ENCODE measurements at regions not wholly inside any gene's neighbourhood (a gene's known extent, or its start where the extent isn't known, plus 50 kb on each side); places are given as distances from the start of the nearest gene placed in this dataset.

DNA sequence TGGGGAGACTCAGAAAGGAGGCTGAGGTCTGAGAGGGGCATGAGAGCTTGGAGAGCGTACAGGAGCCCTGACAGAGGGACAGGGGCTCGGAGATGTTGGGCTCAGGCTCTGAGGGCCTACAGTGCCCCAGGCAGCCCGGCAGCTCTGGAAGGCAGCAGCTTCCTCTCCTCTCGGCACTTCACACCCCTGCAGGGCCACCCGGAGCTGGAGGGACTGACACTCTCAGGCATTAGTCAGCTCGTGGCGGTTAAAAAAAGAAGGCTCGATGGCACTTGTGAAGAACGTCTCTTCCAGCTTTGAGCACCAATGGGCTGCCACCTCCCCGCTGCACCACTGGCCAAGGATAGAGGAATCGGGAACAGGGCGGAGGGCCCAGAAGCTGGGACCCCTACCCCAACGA is 62.6 kb upstream of the SIRPA start:
- no peak overlapping the region for H3K27ac Mint-ChIP-seq
- no peak overlapping the region for H3K4me3 Mint-ChIP-seq
- ATAC-seq = no peak
- no peaks in the 10 kb centered on the region for H3K36me3 Mint-ChIP-seq (ENCODE audit: low read depth)
- no peaks in the 10 kb centered on the region for H3K9me3 Mint-ChIP-seq (ENCODE audit: insufficient read depth)
- H3K4me1 Mint-ChIP-seq (ENCODE audit: low read depth) = no peaks in the 10 kb centered on the region
- ChIA-PET CTCF (no interaction called here), POLR2A (no interaction called here)
- no peak for DNase-seq
- H3K27me3 Mint-ChIP-seq (ENCODE audit: low read depth) = peaks cover 2% of the 10 kb centered on the region

DNA sequence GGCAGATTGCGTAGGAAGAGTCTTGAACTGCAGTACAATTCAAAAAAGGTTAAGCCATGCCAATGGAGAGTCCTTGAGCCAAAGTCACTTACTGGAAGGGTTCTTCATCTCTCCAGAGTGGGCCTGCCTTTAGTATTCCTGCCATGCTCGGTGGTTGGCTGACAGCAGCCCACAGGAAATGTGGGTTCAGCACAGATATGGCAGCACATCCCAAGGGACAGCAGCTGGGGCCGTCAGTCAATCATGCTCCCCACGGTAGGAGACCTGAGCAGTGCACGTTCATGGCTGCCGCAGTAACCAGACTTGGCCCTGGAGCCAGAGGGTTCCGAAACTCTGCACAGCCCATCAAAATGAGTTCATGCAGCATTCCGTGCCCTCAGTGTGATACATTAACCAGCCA is 63.6 kb upstream of the SIRPA start:
- ChIA-PET POLR2A (no interaction called here), CTCF (no interaction called here)
- H3K4me3 Mint-ChIP-seq = no peak overlapping the region
- H3K27ac Mint-ChIP-seq = no peak overlapping the region
- no peaks in the 10 kb centered on the region for H3K9me3 Mint-ChIP-seq (ENCODE audit: insufficient read depth)
- no peaks in the 10 kb centered on the region for H3K36me3 Mint-ChIP-seq (ENCODE audit: low read depth)
- DNase-seq (no peak), ATAC-seq (no peak)
- no peaks in the 10 kb centered on the region for H3K4me1 Mint-ChIP-seq (ENCODE audit: low read depth)
- H3K27me3 Mint-ChIP-seq (ENCODE audit: low read depth) = peaks cover 2% of the 10 kb centered on the region

DNA sequence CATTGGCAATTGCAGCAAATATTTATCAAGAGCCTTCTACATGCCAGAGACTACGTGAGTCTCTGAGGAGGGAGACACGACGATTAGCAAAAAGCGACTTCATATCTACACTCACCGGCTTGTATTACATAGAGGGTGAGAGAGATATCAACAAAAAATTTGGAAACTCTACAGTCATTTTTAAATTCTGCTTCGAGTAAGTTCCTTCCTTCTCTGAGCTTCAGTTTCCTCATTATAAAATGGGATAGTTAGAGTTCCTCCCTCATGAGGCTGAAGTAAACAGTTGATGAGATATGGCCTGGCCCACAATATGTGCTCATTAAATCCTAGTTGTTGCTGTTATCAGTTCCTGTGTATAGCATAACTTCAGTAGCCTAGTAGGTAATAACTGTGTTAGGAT is 64.1 kb upstream of the SIRPA start:
- Mint-ChIP-seq H3K36me3 (ENCODE audit: low read depth) (no peaks in the 10 kb centered on the region), H3K4me1 (ENCODE audit: low read depth) (no peaks in the 10 kb centered on the region), H3K27ac (no peak overlapping the region), H3K9me3 (ENCODE audit: insufficient read depth) (no peaks in the 10 kb centered on the region), H3K27me3 (ENCODE audit: low read depth) (peaks cover 2% of the 10 kb centered on the region), H3K4me3 (no peak overlapping the region)
- POLR2A ChIA-PET = no interaction called here
- DNase-seq = no peak
- no peak for ATAC-seq
- CTCF ChIA-PET = no interaction called here

GRCh38 chr20:1830240-1830639 is 65.0 kb upstream of the SIRPA start:
- peaks cover 2% of the 10 kb centered on the region for H3K27me3 Mint-ChIP-seq (ENCODE audit: low read depth)
- no peak for ATAC-seq
- H3K36me3 Mint-ChIP-seq (ENCODE audit: low read depth) = no peaks in the 10 kb centered on the region
- no peaks in the 10 kb centered on the region for H3K4me1 Mint-ChIP-seq (ENCODE audit: low read depth)
- ChIA-PET CTCF (no interaction called here), POLR2A (no interaction called here)
- no peak overlapping the region for H3K4me3 Mint-ChIP-seq
- no peak overlapping the region for H3K27ac Mint-ChIP-seq
- H3K9me3 Mint-ChIP-seq (ENCODE audit: insufficient read depth) = no peaks in the 10 kb centered on the region
- DNase-seq = no peak

DNA sequence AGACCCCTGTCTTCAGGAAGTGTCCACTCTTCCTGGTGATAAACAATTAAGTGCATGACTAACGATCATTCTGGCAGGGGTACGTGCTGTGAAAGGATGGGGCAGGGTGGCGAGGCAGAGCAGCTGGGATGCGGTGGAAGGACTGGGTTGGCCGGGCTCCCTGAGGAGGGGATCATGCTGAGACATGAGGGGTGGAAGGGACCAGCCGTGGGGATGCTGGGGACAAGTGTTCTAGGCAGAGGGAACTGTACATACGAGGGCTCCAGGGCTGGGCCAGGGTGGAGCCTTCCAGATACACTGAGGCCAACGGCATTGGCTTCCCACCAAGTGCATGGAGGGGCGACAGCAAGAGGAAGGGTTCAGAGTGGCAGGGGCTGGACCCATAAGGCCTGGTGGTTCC is 65.7 kb upstream of the SIRPA start:
- DNase-seq = no peak
- Mint-ChIP-seq H3K9me3 (ENCODE audit: insufficient read depth) (no peaks in the 10 kb centered on the region), H3K27me3 (ENCODE audit: low read depth) (peaks cover 2% of the 10 kb centered on the region), H3K36me3 (ENCODE audit: low read depth) (no peaks in the 10 kb centered on the region), H3K4me3 (no peak overlapping the region), H3K4me1 (ENCODE audit: low read depth) (no peaks in the 10 kb centered on the region), H3K27ac (no peak overlapping the region)
- ChIA-PET CTCF (no interaction called here), POLR2A (no interaction called here)
- no peak for ATAC-seq

GRCh38 chr20:1828786-1829131 is 66.4 kb upstream of the SIRPA start:
- ChIA-PET POLR2A (no interaction called here), CTCF (no interaction called here)
- H3K9me3 Mint-ChIP-seq (ENCODE audit: insufficient read depth) = no peaks in the 10 kb centered on the region
- peaks cover 2% of the 10 kb centered on the region for H3K27me3 Mint-ChIP-seq (ENCODE audit: low read depth)
- no peaks in the 10 kb centered on the region for H3K4me1 Mint-ChIP-seq (ENCODE audit: low read depth)
- no peaks in the 10 kb centered on the region for H3K36me3 Mint-ChIP-seq (ENCODE audit: low read depth)
- no peak for DNase-seq
- H3K4me3 Mint-ChIP-seq = no peak overlapping the region
- no peak overlapping the region for H3K27ac Mint-ChIP-seq
- ATAC-seq = no peak

GRCh38 chr20:1827974-1828785 is 67.0 kb upstream of the SIRPA start:
- CTCF ChIA-PET = no interaction called here
- ATAC-seq = no peak
- H3K4me3 Mint-ChIP-seq = no peak overlapping the region

DNA sequence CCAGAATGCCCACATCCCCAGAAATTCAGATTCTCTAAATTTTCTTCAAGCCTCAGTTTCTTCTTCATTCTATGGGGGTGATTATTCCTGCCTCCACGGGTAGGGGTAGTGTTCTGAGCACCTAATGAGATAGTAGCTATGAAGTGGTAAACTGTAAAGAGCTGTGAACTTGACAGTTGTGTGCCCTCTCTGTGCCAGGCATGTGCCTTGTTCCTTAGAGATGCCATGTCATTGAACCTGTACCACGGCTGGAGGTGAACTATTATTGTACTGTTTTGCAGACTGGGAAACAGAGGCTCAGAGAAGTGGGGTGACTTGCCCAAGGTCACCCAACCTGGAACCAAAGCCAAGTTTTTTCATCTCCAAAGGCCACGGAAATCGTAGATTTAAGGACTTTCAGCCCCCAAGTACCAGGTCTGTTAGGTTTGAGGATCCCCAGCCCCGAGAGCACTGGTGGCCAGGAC is 67.7 kb upstream of the SIRPA start:
- no peak overlapping the region for H3K27ac Mint-ChIP-seq
- H3K4me1 Mint-ChIP-seq (ENCODE audit: low read depth) = no peaks in the 10 kb centered on the region
- H3K27me3 Mint-ChIP-seq (ENCODE audit: low read depth) = peaks cover 2% of the 10 kb centered on the region
- H3K9me3 Mint-ChIP-seq (ENCODE audit: insufficient read depth) = peaks cover 8% of the 10 kb centered on the region
- no peak for DNase-seq
- ATAC-seq = no peak
- H3K4me3 Mint-ChIP-seq = no peak overlapping the region
- POLR2A ChIA-PET = no interaction called here
- no peaks in the 10 kb centered on the region for H3K36me3 Mint-ChIP-seq (ENCODE audit: low read depth)
- CTCF ChIA-PET = no interaction called here

More at GRCh38 chr20:1827974-1828785, 67.0 kb upstream of the SIRPA start:
- no peaks in the 10 kb centered on the region for H3K4me1 Mint-ChIP-seq (ENCODE audit: low read depth)
- no peaks in the 10 kb centered on the region for H3K36me3 Mint-ChIP-seq (ENCODE audit: low read depth)
- DNase-seq = no peak
- H3K27ac Mint-ChIP-seq = no peak overlapping the region
- peaks cover 1% of the 10 kb centered on the region for H3K9me3 Mint-ChIP-seq (ENCODE audit: insufficient read depth)
- peaks cover 2% of the 10 kb centered on the region for H3K27me3 Mint-ChIP-seq (ENCODE audit: low read depth)
- POLR2A ChIA-PET = no interaction called here

DNA sequence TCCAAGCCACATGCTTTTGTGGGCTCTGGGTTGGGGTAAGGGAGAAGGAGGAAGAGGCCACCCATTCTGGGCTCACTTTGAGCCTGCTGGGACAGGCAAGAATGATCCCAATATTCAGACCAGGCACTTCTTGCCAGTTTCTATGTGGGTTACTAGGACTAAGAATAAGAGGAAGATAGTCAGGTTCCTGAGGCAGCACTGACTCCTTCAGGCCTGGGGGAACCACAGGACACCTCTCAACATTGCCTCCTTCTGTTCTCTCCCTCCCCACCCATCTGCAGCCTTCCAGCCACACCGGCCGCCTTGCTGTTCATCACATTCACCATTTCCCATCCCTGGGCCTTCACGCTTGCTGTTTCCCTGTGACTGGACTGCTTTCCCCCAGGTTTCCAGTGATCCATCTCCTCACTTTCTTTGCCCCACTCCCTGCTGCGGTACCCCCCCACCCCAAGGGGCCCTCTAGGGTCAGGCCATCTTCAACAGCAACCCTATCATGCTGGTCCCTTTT is 69.2 kb upstream of the SIRPA start:
- ATAC-seq = no peak
- no peaks in the 10 kb centered on the region for H3K36me3 Mint-ChIP-seq (ENCODE audit: low read depth)

DNA sequence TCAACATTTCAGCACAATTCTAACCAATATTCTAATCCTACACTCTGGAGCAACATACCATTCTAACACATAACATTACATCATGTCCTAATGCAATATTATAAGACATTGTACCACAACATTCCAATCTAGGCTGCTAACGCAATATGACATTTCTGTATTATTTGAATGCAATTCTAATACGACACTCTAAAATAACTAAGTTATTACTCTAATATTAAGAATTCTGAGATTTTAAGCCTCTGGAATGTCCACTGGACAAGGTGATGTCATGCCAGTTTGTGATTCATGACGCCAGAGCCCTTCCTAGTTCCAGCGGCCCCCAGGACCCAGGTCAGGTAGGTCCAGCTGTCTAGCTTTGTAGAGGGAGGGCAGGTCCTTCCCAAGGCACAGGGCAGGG is 69.7 kb upstream of the SIRPA start:
- DNase-seq = no peak
- H3K36me3 Mint-ChIP-seq (ENCODE audit: low read depth) = no peaks in the 10 kb centered on the region
- POLR2A ChIA-PET = no interaction called here
- no peak overlapping the region for H3K4me3 Mint-ChIP-seq
- no peak for ATAC-seq
- CTCF ChIA-PET = no interaction called here
- H3K27ac Mint-ChIP-seq = no peak overlapping the region
- no peaks in the 10 kb centered on the region for H3K4me1 Mint-ChIP-seq (ENCODE audit: low read depth)
- H3K9me3 Mint-ChIP-seq (ENCODE audit: insufficient read depth) = peaks cover 8% of the 10 kb centered on the region
- H3K27me3 Mint-ChIP-seq (ENCODE audit: low read depth) = peaks cover 8% of the 10 kb centered on the region

More for the DNA sequence above, 69.2 kb upstream of the SIRPA start:
- ChIA-PET POLR2A (no interaction called here), CTCF (no interaction called here)
- peaks cover 8% of the 10 kb centered on the region for H3K27me3 Mint-ChIP-seq (ENCODE audit: low read depth)
- no peaks in the 10 kb centered on the region for H3K4me1 Mint-ChIP-seq (ENCODE audit: low read depth)
- no peak overlapping the region for H3K4me3 Mint-ChIP-seq
- DNase-seq = no peak
- H3K27ac Mint-ChIP-seq = no peak overlapping the region
- peaks cover 8% of the 10 kb centered on the region for H3K9me3 Mint-ChIP-seq (ENCODE audit: insufficient read depth)

DNA sequence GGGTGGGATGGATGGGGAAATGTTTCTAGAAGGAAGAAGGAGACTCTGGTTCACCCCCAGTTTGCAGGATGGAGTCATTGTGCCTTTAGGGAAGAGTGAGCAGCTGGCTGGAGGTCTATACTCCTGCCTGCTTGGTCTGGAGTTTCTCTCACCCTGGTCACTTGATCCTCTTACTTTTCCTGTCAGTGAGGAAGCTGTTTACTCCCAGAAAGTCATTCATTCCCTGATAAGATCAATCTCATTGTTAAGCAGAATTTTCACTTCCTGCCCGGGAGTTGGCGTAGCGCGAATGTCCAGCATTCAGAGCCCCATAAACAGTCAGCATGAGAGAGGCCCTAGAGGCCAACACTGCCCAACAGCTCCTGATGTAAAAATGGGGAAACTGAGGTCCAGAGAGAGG is 70.4 kb upstream of the SIRPA start:
- ChIA-PET POLR2A (no interaction called here), CTCF (interaction anchor here (1.4 kb wide), 1 partner anchor 30 kb away, joined by 3 read pairs; no protein-coding TSS in a partner anchor)
- no peak overlapping the region for H3K4me3 Mint-ChIP-seq
- H3K36me3 Mint-ChIP-seq (ENCODE audit: low read depth) = no peaks in the 10 kb centered on the region
- H3K27me3 Mint-ChIP-seq (ENCODE audit: low read depth) = peaks cover 12% of the 10 kb centered on the region
- H3K9me3 Mint-ChIP-seq (ENCODE audit: insufficient read depth) = peaks cover 8% of the 10 kb centered on the region
- DNase-seq (no peak), ATAC-seq (no peak)
- H3K27ac Mint-ChIP-seq = no peak overlapping the region
- H3K4me1 Mint-ChIP-seq (ENCODE audit: low read depth) = peaks cover 5% of the 10 kb centered on the region

DNA sequence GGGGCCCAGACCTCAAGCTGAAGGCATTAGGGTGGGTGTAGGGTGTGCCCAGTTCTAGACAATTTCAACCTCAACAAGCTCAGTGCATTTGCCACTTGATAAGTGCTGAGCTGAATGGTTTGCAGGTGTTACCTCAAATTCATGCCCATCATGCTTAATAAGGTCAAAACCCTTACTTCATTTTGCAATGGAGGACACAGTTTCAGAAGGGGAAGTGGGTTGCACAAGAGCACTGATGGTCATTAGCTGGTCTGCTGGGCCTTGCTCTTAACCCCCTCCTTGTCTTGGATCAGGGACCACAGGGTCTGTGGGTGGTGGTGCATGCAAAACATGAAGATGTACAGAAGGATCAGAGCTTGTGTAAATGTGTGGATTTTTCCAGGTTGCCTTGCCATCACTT is 71.0 kb upstream of the SIRPA start:
- Mint-ChIP-seq H3K27me3 (ENCODE audit: low read depth) (peaks cover 14% of the 10 kb centered on the region), H3K27ac (no peak overlapping the region), H3K4me3 (no peak overlapping the region), H3K36me3 (ENCODE audit: low read depth) (no peaks in the 10 kb centered on the region), H3K4me1 (ENCODE audit: low read depth) (peaks cover 5% of the 10 kb centered on the region), H3K9me3 (ENCODE audit: insufficient read depth) (peaks cover 8% of the 10 kb centered on the region)
- CTCF ChIA-PET = interaction anchor here (1.4 kb wide), 1 partner anchor 31 kb away, joined by 3 read pairs; no protein-coding TSS in a partner anchor
- POLR2A ChIA-PET = no interaction called here
- ATAC-seq (no peak), DNase-seq (no peak)

DNA sequence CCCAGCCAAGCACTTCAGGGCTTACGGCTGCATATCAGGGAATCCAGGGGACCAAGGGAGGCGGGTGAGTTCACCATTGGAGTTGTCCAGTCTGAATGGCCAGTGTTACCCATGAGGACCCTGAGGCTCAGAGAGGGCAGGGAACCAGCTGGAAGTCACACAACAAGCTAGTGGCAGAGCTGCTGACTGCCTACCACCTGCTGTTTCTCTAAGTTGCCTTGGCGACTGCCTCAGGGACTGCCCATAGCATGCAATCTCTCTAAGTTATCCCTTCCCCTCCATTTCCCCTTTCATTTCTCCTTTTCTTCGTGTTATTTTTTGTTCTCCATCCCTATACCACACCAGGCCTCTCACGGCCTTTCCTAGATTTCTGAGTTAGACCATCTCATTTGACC is 71.8 kb upstream of the SIRPA start:
- ATAC-seq = no peak
- Mint-ChIP-seq H3K4me1 (ENCODE audit: low read depth) (peaks cover 5% of the 10 kb centered on the region), H3K36me3 (ENCODE audit: low read depth) (no peaks in the 10 kb centered on the region)

More for the DNA sequence above, 71.8 kb upstream of the SIRPA start:
- Mint-ChIP-seq H3K27me3 (ENCODE audit: low read depth) (peaks cover 19% of the 10 kb centered on the region), H3K9me3 (ENCODE audit: insufficient read depth) (peaks cover 8% of the 10 kb centered on the region), H3K27ac (no peak overlapping the region), H3K4me3 (no peak overlapping the region)
- no peak for DNase-seq
- ChIA-PET POLR2A (interaction anchor here (0.6 kb wide), 1 partner anchor 260 kb away, joined by 3 read pairs; no protein-coding TSS in a partner anchor), CTCF (interaction anchor here (1.4 kb wide), 1 partner anchor 31 kb away, joined by 3 read pairs; no protein-coding TSS in a partner anchor)

All from activated CD8-positive, alpha-beta T cell treated with anti-CD3 and anti-CD28 coated beads, Interleukin-2, amount 10 ng/mL, durations not matched to agents 7 days and 5 days (primary cell).